Endothelial cell of umbilical vein (primary cell): ENCODE measurements at regions not wholly inside any gene's neighbourhood (a gene's known extent, or its start where the extent isn't known, plus 50 kb on each side); places are given as distances from the start of the nearest gene placed in this dataset.

ENCODE experiments used
- BruUV-seq: library from RNA; stranded (reverse); fragments of 400-500 nt; replicated peaks from 2 replicates; lab custom pipeline; 2021; lab: Mats Ljungman, UMichigan
- CTCF ChIA-PET: fragments of 300-600, 350-600 bp; sonication (Branson Sonifier 250); formaldehyde crosslinking; loops from one replicate; lab custom pipeline; 2021; ENCODE audit warnings: antibody characterized with exemption, inconsistent platforms; lab: Charles Lee
- POLR2A ChIA-PET: fragments of 300-600, 350-600 bp; sonication (Branson Sonifier 250); formaldehyde crosslinking; loops from one replicate; lab custom pipeline; 2021; ENCODE audit warnings: antibody characterized with exemption, inconsistent platforms; lab: Charles Lee
- DNase-seq: peaks from one replicate; pipeline ENCODE4 v3.0.0-alpha.2; 2011; ENCODE audit warnings: low read depth, low spot score
- FAIRE-seq: peaks from 2 replicates; lab custom pipeline; 2011; peaks lifted over from hg19 to GRCh38; lab: Jason Lieb, UNC
- H2AFZ ChIP-seq: 2 replicates; pipeline ENCODE4 v1.6.0; 2012; ENCODE audit warnings: low read depth, low read length, control low read depth, inconsistent platforms
- H3K27ac ChIP-seq: 2 replicates; pipeline ENCODE4 v1.5.1; 2011; ENCODE audit warnings: low read depth, mild to moderate bottlenecking, control low read depth, low read length, moderate library complexity; ENCODE audit not compliant: insufficient read depth
- H3K27me3 ChIP-seq, 2 experiments: 2 replicates each; pipeline versions ENCODE4 v1.6.0 to v1.6.1; 2011; ENCODE audit warnings: low read length in 2 of 2, mixed read lengths in 1 of 2; ENCODE audit not compliant: control insufficient read depth in 2 of 2, insufficient read depth in 2 of 2
- H3K36me3 ChIP-seq, 2 experiments: 2 replicates in 1 of 2; 3 replicates in 1 of 2; pipeline ENCODE4 v1.5.1; 2011; ENCODE audit warnings: low read length in 2 of 2, mild to moderate bottlenecking in 1 of 2, moderate library complexity in 1 of 2; ENCODE audit not compliant: control insufficient read depth in 2 of 2, insufficient read depth in 2 of 2; ENCODE audit errors: extremely low read depth in 1 of 2
- H3K4me1 ChIP-seq: 3 replicates; pipeline ENCODE4 v1.5.1; 2011; ENCODE audit warnings: mild to moderate bottlenecking, low read length; ENCODE audit not compliant: control insufficient read depth, insufficient read depth; ENCODE audit errors: extremely low read depth
- H3K4me2 ChIP-seq: 2 replicates; pipeline ENCODE4 v1.6.1; 2011; ENCODE audit warnings: low read length, control low read depth, mixed read lengths; ENCODE audit not compliant: insufficient read depth
- H3K4me3 ChIP-seq, 3 experiments: fragments of 200-600 bp in 1 of 3; sonication (generic), shearing (Covaris generic) in 1 of 3; replicated peaks in 1 of 3; 2 replicates each; pipeline ENCODE4 v1.5.1; 2011 to 2016; ENCODE audit warnings: control low read depth in 3 of 3, low read length in 3 of 3, mild to moderate bottlenecking in 2 of 3, inconsistent platforms in 1 of 3, low read depth in 1 of 3, moderate library complexity in 1 of 3; ENCODE audit not compliant: insufficient read depth in 1 of 3
- H3K79me2 ChIP-seq: 2 replicates; pipeline ENCODE4 v1.6.0; 2012; ENCODE audit warnings: low read length, inconsistent platforms; ENCODE audit not compliant: control insufficient read depth, insufficient read depth
- H3K9ac ChIP-seq: replicated peaks from 2 replicates; pipeline ENCODE3; 2011; ENCODE audit warnings: low read length, control low read depth; ENCODE audit not compliant: insufficient read depth; ENCODE audit errors: extremely low read depth
- H3K9me1 ChIP-seq: replicated peaks from 3 replicates; pipeline ENCODE4 v1.6.0; 2011; ENCODE audit warnings: mild to moderate bottlenecking, low read length; ENCODE audit not compliant: control insufficient read depth, insufficient read depth; ENCODE audit errors: extremely low read depth
- H3K9me3 ChIP-seq: replicated peaks from 2 replicates; pipeline ENCODE4 v1.5.1; 2012; ENCODE audit warnings: low read length, inconsistent platforms; ENCODE audit not compliant: control insufficient read depth, insufficient read depth
- H4K20me1 ChIP-seq: replicated peaks from 2 replicates; pipeline ENCODE3; 2011; ENCODE audit warnings: mild to moderate bottlenecking, low read length; ENCODE audit not compliant: control insufficient read depth, insufficient read depth; ENCODE audit errors: extremely low read depth
- CTCF ChIP-seq, 2 donors: IDR thresholded peaks; 1 replicate in 1 of 2; 2 replicates in 1 of 2; pipeline ENCODE4 v1.5.1; 2011; ENCODE audit warnings: low read length in 2 of 2, mild to moderate bottlenecking in 2 of 2, moderate library complexity in 2 of 2, control low read depth in 1 of 2, inconsistent platforms in 1 of 2, low read depth in 1 of 2; ENCODE audit not compliant: insufficient read depth in 1 of 2; ENCODE audit errors: extremely low read depth in 1 of 2
- EZH2 ChIP-seq: IDR thresholded peaks from 2 replicates; pipeline ENCODE4 v1.6.1; 2012; ENCODE audit warnings: borderline replicate concordance, low read depth, mild to moderate bottlenecking, moderate library complexity, low read length, inconsistent platforms; ENCODE audit not compliant: severe bottlenecking
- FOS ChIP-seq: IDR thresholded peaks from 2 replicates; pipeline ENCODE4 v1.6.1; 2011; ENCODE audit warnings: mild to moderate bottlenecking, low read length, moderate library complexity, borderline replicate concordance; ENCODE audit not compliant: insufficient read depth
- GATA2 ChIP-seq: IDR thresholded peaks from 2 replicates; pipeline ENCODE4 v1.7.0; 2011; ENCODE audit warnings: low read depth, mild to moderate bottlenecking, moderate library complexity, mixed read lengths, low read length; ENCODE audit not compliant: insufficient read length, insufficient read depth
- JUN ChIP-seq: IDR thresholded peaks from 2 replicates; pipeline ENCODE4 v1.6.1; 2011; ENCODE audit warnings: borderline replicate concordance, low read depth; ENCODE audit not compliant: insufficient read length, insufficient read depth
- MAX ChIP-seq: IDR thresholded peaks from 2 replicates; pipeline ENCODE4 v1.6.1; 2011; ENCODE audit not compliant: insufficient read depth, insufficient read length
- MYC ChIP-seq: IDR thresholded peaks from one replicate; pipeline ENCODE4 v1.6.1; 2011; ENCODE audit warnings: mild to moderate bottlenecking, low read depth, low read length
- POLR2A ChIP-seq: IDR thresholded peaks from 2 replicates; pipeline ENCODE4 v1.6.1; 2012; ENCODE audit warnings: low read depth, mild to moderate bottlenecking, control low read depth, low read length
- POLR2AphosphoS5 ChIP-seq: IDR thresholded peaks from 2 replicates; pipeline ENCODE4 v1.6.1; 2012; ENCODE audit warnings: low read depth, mild to moderate bottlenecking, control low read depth, low read length, moderate library complexity; ENCODE audit not compliant: insufficient read depth
- dilution Hi-C: fragments of 300-500 bp; cut with MboI; formaldehyde crosslinking; loops from one replicate; pipeline ENCODE4 v1.15.0; 2019; ENCODE audit warnings: low sequenced_read_pairs; ENCODE audit not compliant: extremely low pct_ligation_motif_present
- intact Hi-C: fragments of 100-400 bp; cut with micrococcal nuclease; formaldehyde crosslinking; loops from one replicate; pipeline ENCODE4 v1.10.0; 2022

- Histone ChIP-seq H3K79me2 (no peaks in the 10 kb centered on the region), H3K9ac (no peak overlapping the region), H3K9me1 (no peaks in the 10 kb centered on the region), H3K27me3 (no peaks in the 10 kb centered on the region), H3K36me3 (no peaks in the 10 kb centered on the region), H3K9me3 (no peaks in the 10 kb centered on the region), H3K4me2 (no peak overlapping the region), H3K4me1 (no peaks in the 10 kb centered on the region), H2AFZ (no peak overlapping the region), H4K20me1 (no peaks in the 10 kb centered on the region), H3K27ac (no peak overlapping the region), H3K4me3 (no peak overlapping the region)
- dilution Hi-C loops = no loop called here
- ChIA-PET POLR2A (no interaction called here), CTCF (no interaction called here)
- no peak for FAIRE-seq
- intact Hi-C loops = no loop called here
- DNase-seq = no peak
- BruUV-seq = no TSS peak
- no peak for TF ChIP-seq MAX
- no peak for TF ChIP-seq JUN
- no peak for TF ChIP-seq EZH2
- no peak for TF ChIP-seq POLR2AphosphoS5
- no peak for TF ChIP-seq POLR2A
- TF ChIP-seq FOS = no peak
- TF ChIP-seq GATA2 = no peak
- no peak for TF ChIP-seq MYC
- TF ChIP-seq CTCF (IDR thresholded peaks at IDR 0.05; ENCODE audit: extremely low read depth in 1 of 2, insufficient read depth in 1 of 2, low read depth in 1 of 2, low read length in 2 of 2) = no peak
These were observed 355.0 kb downstream of the PPP1R2C start for GRCh38 chrX:42422961-42423360.
